T-helper 9 cell (primary cell): ENCODE measurements at regions not wholly inside any gene's neighbourhood (a gene's known extent, or its start where the extent isn't known, plus 50 kb on each side); places are given as distances from the start of the nearest gene placed in this dataset.
"Not testable (repeated sequence)": the region's sequence is repeated elsewhere in the genome, so short reads cannot be mapped to it uniquely, and the experiment has no call there.

Experiments
- DNase-seq: peaks from one replicate; pipeline ENCODE4 v3.0.0-alpha.2; 2020

DNA sequence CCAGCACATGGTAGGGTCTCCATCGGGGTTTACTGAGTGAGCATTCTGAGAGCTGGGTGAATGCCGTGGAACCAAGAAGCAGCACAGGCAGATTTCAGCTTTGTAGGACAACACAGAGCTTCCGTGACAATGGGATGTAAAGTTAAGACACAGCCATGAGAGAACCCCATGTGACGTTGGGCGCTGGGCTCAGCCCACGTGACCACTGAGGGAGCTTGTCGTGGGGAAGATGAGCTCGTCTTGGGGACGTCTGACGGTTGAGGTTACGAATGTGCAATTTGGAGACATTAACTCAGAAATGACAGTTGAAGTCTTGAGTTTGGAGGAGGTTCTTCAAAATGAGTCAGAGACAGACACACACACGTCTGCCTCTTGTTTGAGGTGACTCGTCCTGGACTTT lies 51.5 kb upstream of the MUC20 start:
- not testable (repeated sequence) for DNase-seq

- not testable (repeated sequence) for DNase-seq
Observed at GRCh38 chr3:195668131-195668766, 52.5 kb upstream of the MUC20 start.

GRCh38 chr3:195665311-195665710 lies 55.5 kb upstream of the MUC20 start:
- DNase-seq, result not testable (repeated sequence)

DNA sequence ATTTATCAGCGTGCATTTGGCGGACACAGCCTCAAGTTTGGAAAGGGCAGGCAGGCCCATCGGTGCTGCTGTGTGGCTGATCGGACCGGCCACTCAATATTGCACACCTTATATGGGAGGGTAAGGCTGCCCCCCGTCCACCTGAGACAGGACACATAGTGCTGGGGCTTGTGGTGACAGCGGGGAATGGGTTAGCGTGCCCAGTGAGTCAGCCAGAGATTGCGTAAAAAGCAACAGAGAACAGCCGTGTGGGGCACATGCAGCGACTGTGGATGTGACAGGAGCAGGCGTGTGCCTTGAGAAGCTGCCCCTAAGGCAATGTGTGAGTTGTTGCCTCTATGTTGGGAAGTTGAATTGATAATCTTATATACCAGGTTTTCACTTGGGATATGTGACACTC lies 56.6 kb upstream of the MUC20 start:
- DNase-seq, result not testable (repeated sequence)

- not testable (repeated sequence) for DNase-seq
Observed at GRCh38 chr3:195659136-195659533, 61.6 kb upstream of the MUC20 start.

- not testable (repeated sequence) for DNase-seq
Observed at GRCh38 chr3:195658381-195659135, 62.2 kb upstream of the MUC20 start.

GRCh38 chr3:195657475-195658372 lies 63.1 kb upstream of the MUC20 start:
- DNase-seq, result peak; percentile 82

DNA sequence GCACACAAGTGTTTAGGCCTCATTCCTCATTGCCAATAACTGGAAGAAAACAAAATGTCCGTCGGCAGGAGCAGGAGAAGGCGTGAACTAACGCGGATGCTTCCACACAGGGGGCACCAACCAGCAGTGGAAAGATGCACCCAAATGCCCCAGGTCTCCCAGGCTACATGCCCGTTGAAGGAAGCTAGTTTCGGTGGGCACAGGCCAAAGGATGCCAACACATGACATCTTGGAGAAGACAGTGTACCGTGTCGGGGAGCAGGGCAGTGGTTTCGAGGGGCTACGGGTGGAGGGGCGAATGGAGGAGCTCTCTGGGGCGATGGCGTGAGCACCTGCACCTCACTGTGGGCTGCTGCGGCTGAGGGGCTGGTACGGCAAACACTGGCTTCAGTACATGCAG lies 64.7 kb upstream of the MUC20 start:
- not testable (repeated sequence) for DNase-seq

- not testable (repeated sequence) for DNase-seq
Observed at GRCh38 chr3:195654746-195655145, 66.0 kb upstream of the MUC20 start.

DNA sequence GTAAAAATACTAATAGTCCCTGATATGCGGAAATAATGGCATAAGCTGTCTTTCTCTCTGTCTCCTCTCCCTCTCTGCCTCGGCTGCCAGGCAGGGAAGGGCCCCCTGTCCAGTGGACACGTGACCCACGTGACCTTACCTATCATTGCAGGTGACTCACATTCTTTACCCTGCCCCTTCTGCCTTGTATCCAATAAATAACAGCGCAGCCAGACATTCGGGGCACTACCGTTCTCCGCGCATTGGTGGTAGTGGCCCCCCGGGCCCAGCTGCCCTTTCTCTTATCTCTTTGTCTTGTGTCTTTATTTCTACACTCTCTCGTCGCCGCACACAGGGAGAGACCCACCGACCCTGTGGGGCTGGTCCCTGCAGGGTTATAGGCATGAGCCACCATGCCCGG lies 66.6 kb upstream of the MUC20 start:
- not testable (repeated sequence) for DNase-seq

GRCh38 chr3:195653641-195654040 lies 67.1 kb upstream of the MUC20 start:
- DNase-seq, result not testable (repeated sequence)

DNA sequence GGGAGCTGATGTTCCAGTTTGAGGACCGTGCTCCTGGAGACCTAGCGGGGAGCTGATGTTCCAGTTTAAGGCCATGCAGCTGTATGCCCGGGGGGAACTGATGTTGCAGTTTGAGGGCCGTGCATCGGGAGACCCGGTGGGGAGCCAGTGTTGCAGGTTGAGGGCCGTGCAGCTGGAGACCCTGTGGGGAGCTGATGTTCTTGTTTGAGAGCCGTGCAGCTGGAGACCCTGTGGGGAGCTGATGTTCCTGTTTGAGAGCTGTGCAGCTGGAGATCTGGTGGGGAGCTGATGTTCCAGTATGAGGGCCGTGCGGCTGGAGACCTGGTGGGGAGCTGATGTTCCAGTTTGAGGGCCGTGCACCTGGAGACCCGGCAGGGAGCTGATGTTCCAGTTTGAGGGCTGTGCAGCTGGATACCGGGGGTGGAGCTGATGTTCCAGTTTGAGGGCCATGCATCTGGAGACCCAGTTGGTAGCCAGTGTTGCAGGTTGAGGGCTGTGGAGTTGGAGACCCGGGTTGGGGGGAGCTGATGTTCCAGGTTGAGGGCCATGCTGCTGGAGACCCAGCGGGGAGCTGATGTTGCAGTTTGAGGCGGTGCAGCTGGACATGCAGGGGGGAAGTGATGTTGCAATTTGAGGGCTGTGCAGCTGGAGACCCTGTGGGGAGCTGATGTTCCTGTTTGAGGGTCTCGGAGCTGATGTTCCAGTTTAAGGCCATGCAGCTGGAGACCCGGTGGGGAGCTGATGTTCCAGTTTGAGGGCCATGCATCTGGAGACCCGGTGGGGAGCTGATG lies 64.4 kb upstream of the APOD start:
- DNase-seq, result not testable (repeated sequence)

DNA sequence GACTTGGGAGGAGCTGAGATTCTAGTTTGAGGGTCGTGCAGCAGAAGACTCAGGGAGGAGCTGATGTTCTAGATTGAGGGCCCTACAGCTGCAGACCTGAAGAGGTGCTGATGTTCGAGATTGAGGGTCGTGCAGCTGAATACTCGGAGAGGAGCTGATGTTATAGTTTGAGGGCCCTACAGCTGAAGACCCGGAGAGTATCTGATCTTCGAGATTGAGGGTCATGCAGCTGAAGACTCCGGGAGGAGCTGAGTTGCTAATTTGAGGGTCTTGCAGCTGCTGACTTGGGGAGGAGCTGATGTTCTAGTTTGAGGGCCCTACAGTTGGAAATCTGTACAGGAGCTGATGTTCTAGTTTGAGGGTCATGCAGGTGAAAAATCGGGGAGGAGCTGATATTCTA lies 62.1 kb upstream of the APOD start:
- not testable (repeated sequence) for DNase-seq

- DNase-seq, result not testable (repeated sequence)
Observed at GRCh38 chr3:195643245-195643644, 59.5 kb upstream of the APOD start.

DNA sequence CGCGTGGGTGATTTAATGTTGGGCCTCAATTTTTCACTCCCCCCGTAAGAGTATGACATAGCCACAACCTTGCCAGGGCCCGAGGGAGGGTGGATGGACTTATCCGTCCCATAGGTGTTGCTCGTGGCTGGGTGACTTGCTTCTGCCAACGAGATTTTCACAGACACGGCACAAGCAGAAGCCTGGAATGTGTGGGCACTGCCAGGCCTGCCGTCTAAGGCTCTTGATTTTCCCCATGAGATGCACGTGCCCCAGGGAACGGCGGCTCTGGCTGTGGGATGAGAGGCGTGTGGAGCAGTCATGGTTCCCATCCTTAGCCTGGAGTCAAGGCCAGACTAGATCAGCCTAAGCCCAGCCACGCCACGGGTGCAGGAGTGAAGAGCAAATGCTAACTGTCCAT lies 58.6 kb upstream of the APOD start:
- not testable (repeated sequence) for DNase-seq

DNA sequence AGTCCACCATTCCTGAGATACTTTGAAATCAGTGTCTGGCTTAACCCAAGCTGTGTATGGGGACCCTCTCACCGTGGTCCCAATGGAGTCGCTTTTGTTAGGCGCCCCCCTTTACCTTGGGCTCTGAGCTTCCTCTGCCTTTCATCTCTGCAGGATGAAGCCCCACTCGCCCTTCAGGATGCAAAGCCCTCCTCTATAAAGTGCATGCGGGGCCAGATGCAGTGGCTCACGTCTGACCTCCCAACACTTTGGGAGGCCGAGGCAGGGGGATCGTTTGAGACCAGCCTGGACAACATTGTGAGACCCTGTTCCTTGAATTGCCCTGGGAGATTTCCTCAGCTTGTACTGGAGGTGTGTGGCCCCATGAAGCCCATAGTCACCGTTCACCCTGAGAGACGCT lies 54.7 kb upstream of the APOD start:
- DNase-seq, result not testable (repeated sequence)

DNA sequence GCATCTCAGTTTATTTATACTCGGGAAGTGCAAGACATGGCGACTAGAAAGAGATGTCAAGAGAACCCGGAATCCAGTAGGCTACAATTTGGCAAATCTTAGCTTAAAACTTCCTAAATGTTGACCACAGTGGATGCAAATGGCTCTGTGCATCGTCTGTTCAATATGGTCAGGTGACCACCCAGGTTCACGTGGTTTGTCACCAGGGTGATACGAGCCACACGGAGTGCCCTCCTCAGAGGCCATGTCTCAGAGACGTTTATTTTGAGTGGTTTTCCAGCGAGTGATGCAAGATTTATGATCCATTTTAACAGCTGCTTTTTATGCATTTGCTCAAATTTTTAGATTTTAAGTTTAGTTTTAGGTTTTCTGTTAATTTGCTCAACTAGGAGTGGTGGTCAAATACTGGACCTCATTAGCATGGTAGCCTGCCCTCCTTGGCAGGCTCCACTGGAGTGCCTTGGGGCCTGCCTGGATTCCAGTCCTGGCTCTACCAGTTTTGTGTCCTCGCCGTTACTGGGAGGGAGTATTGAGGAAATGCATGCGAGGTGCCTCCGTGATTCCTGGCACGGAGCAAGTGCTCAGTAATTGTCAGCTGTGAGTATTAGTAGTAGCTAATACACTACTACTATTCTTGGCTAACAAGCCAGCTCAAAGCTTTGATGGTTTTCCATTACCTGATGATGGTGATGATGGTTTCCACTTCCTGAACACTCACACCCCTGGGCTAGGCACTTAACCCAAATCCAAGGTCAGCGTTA lies 53.9 kb upstream of the APOD start:
- DNase-seq, result not testable (repeated sequence)

GRCh38 chr3:195637011-195637410 lies 53.3 kb upstream of the APOD start:
- DNase-seq, result not testable (repeated sequence)

DNA sequence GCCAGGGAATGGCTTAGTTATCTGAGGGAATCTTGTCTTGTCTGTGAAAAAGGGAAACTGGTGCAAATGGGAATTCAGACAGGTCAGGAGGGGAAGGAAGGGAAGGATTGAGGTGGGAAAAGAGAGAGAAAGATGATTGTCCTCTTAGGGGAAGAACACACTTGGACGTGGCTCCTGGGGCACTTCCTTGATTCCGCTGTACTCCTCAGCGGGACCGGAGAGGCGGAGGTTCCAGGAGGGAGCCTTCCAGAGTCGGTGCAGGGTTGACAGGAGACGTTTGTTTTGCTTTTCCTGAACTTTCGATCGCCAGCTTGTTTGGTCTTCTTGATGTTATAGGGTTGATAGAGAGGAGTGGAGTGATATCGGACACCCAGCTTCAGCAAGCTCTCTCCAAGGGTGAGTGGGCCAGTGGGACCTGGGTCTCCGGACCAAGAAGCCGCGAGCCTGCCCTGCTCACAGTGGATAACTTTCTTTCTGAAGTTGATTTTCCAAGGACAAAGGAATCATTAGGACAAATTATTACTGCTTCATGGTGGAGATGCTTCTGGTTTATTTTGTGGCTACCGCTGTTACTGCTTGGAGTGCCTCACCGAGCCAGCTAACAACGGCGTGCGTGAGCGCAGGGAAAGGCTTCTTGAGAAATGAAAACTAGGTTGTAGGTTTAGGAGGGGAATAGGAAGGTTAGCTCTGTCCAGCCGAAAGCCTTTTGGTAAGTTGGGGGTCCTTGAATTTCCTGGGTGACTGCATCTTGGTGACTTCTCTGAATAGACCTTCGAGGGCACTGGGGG lies 52.4 kb upstream of the APOD start:
- not testable (repeated sequence) for DNase-seq

DNA sequence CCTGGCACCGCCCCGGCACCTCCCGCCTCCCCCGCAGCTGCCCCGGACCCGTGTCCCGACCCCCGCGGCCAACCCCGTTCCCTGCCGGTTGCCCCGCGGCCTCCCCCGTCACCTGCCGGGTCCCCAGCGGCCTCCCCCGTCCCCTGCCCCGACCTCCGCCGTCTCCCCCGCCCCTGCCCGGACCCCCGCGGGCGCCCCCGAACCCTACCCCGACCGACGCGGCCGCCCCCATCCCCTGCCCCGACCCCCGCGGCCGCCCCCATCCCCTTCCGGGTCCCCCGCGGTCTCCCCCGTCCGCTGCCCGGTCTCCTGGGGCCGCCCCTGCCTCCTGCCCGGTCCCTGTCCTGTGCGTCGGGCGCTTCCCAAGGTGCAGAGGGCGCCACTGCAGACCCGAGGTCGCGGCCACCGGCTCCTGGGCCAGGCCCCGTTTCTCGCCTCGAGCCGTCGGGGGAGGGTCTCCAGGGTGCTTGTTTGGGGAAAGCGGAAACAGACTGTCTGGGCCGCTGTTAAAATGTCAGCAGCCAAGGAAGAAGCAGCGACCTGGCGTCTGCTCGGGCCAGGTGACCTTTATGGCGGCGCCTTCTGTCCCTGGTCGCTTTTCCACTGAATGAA lies 51.6 kb upstream of the APOD start:
- DNase-seq, result not testable (repeated sequence)
